WTC11 (cell line): ENCODE measurements at regions not wholly inside any gene's neighbourhood (a gene's known extent, or its start where the extent isn't known, plus 50 kb on each side); places are given as distances from the start of the nearest gene placed in this dataset.

Source experiments
- CBFB ChIP-seq: sonication (generic); formaldehyde crosslinking; IDR thresholded peaks from 2 replicates; pipeline ENCODE4 v1.8.1; 2022; ENCODE audit warnings: mild to moderate bottlenecking, low read depth, missing genetic modification reagents
- TF ChIP-seq, protein P1 (sequence below): sonication (generic); formaldehyde crosslinking; conservative IDR thresholded peaks from 2 replicates; pipeline ENCODE4 v1.8.1; 2022; ENCODE audit warnings: mild to moderate bottlenecking, missing genetic modification reagents
- TF ChIP-seq, protein P2 (sequence below): sonication (generic); formaldehyde crosslinking; IDR thresholded peaks from 2 replicates; pipeline ENCODE4 v1.8.1; 2022; ENCODE audit warnings: low read depth, missing genetic modification reagents, borderline replicate concordance
- TF ChIP-seq, protein P3 (sequence below): fragments of 200-600 bp; IDR thresholded peaks from 2 replicates; pipeline ENCODE4 v1.8.0; 2022; ENCODE audit warnings: antibody characterized with exemption
- TF ChIP-seq, protein P4 (sequence below): sonication (generic); formaldehyde crosslinking; IDR thresholded peaks from 2 replicates; pipeline ENCODE4 v1.8.1; 2023; ENCODE audit warnings: mild to moderate bottlenecking, missing genetic modification reagents, moderate library complexity

DNA sequence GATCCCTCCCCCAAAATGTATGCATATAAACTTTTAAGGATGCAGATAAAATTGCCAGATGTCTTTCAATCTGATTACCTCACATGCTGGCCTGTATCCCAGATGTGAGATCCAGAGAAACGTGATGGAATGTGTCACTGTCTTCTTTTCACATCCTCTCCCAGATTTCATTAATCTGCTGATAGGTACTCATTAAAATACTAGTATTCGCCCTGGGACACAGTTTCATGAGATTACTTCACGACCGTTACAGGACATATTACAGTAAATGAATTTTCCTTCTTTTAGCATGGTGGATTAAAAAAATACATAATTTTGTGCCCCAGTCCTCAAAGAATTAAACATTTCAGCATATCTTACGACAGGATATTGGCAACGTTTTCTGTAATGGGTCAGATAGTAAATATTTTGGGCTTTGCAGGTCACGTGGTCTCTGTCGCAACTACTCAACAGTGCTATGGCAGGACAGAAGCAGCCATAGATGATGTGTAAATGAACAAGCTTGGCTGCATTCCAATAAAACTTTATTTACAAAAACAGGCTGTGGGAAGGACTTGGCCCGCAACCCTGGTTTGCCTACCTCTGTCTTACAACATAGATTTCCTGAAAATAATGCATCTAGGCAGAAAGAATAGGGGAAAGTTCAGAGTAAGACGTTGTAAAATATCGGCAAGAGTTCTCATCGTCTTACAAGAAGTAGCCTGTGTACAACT, 156.0 kb upstream of the DIO3 start:
- TF ChIP-seq, protein P1, sequence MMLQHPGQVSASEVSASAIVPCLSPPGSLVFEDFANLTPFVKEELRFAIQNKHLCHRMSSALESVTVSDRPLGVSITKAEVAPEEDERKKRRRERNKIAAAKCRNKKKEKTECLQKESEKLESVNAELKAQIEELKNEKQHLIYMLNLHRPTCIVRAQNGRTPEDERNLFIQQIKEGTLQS = no peak
- TF ChIP-seq, protein P2, sequence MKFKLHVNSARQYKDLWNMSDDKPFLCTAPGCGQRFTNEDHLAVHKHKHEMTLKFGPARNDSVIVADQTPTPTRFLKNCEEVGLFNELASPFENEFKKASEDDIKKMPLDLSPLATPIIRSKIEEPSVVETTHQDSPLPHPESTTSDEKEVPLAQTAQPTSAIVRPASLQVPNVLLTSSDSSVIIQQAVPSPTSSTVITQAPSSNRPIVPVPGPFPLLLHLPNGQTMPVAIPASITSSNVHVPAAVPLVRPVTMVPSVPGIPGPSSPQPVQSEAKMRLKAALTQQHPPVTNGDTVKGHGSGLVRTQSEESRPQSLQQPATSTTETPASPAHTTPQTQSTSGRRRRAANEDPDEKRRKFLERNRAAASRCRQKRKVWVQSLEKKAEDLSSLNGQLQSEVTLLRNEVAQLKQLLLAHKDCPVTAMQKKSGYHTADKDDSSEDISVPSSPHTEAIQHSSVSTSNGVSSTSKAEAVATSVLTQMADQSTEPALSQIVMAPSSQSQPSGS = no peak
- no peak for TF ChIP-seq CBFB (CRISPR knock-in tag)
- TF ChIP-seq, protein P3, sequence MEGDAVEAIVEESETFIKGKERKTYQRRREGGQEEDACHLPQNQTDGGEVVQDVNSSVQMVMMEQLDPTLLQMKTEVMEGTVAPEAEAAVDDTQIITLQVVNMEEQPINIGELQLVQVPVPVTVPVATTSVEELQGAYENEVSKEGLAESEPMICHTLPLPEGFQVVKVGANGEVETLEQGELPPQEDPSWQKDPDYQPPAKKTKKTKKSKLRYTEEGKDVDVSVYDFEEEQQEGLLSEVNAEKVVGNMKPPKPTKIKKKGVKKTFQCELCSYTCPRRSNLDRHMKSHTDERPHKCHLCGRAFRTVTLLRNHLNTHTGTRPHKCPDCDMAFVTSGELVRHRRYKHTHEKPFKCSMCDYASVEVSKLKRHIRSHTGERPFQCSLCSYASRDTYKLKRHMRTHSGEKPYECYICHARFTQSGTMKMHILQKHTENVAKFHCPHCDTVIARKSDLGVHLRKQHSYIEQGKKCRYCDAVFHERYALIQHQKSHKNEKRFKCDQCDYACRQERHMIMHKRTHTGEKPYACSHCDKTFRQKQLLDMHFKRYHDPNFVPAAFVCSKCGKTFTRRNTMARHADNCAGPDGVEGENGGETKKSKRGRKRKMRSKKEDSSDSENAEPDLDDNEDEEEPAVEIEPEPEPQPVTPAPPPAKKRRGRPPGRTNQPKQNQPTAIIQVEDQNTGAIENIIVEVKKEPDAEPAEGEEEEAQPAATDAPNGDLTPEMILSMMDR = no peak
- TF ChIP-seq, protein P4, sequence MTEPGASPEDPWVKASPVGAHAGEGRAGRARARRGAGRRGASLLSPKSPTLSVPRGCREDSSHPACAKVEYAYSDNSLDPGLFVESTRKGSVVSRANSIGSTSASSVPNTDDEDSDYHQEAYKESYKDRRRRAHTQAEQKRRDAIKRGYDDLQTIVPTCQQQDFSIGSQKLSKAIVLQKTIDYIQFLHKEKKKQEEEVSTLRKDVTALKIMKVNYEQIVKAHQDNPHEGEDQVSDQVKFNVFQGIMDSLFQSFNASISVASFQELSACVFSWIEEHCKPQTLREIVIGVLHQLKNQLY = no peak
